ENCODE measurements at regions not wholly inside any gene's neighbourhood (a gene's known extent, or its start where the extent isn't known, plus 50 kb on each side); places are given as distances from the start of the nearest gene placed in this dataset.

GRCh38 chr2:14826518-14826917 is 194.0 kb downstream of the LRATD1 start:
- no peak for ATAC-seq
- intact Hi-C loops (cut with DNase I): no loop called here
- 87 to 100% (median 95%) methylated on average over 1 of the region's 1 CpG for WGBS, 3 donors

GRCh38 chr2:14827226-14828023 is 194.9 kb downstream of the LRATD1 start:
- Histone ChIP-seq H3K9me3 (no peaks in the 10 kb centered on the region), H3K4me3 (no peak overlapping the region), H3K27ac (no peak overlapping the region), H3K36me3 (ENCODE audit: insufficient read depth in 1 of 2, low read depth in 1 of 2) (no peaks in the 10 kb centered on the region), H3K4me1 (no peaks in the 10 kb centered on the region), H3K27me3 (ENCODE audit: insufficient read depth in 3 of 3, low read length in 2 of 3) (no peaks in the 10 kb centered on the region)
- no peak for DNase-seq
- WGBS, 3 donors: 66 to 73% (median 70%) methylated on average over 2 of the region's 2 CpGs
- ATAC-seq: no peak
- no peak for TF ChIP-seq CTCF (IDR thresholded peaks at IDR 0.05)
- intact Hi-C loops (cut with DNase I): no loop called here

More at GRCh38 chr2:14826518-14826917, 194.0 kb downstream of the LRATD1 start:
- Histone ChIP-seq H3K27me3 (ENCODE audit: insufficient read depth in 3 of 3, low read length in 2 of 3) (no peaks in the 10 kb centered on the region), H3K36me3 (ENCODE audit: insufficient read depth in 1 of 2, low read depth in 1 of 2) (no peaks in the 10 kb centered on the region), H3K9me3 (no peaks in the 10 kb centered on the region), H3K4me3 (no peak overlapping the region), H3K4me1 (no peaks in the 10 kb centered on the region), H3K27ac (no peak overlapping the region)
- DNase-seq: no peak
- no peak for TF ChIP-seq CTCF (IDR thresholded peaks at IDR 0.05)

DNA sequence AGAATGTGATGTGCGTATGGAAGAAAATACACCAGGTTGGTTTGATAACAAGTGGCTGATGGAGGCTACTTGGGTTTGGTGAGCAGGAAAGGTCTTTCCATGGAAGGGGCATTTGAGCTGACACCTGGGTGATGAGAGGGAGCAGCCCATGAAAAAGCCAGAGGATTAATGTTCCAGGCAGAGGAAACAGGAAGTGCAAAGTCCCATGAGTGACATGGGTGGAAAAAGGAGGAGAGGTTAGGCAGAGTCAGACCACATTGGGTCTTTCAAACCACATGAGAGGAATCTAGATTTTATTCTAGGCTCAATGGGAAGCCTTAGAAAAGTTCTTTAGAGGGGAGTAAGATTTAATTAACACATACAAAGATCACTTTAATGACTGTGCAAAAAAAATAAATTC is 195.7 kb downstream of the LRATD1 start:
- WGBS, 3 donors: 0 to 40% (median 0%) methylated on average over 1 of the region's 1 CpG
- intact Hi-C loops (cut with DNase I): no loop called here
- Histone ChIP-seq H3K9me3 (no peaks in the 10 kb centered on the region), H3K36me3 (ENCODE audit: insufficient read depth in 1 of 2, low read depth in 1 of 2) (no peaks in the 10 kb centered on the region), H3K27ac (no peak overlapping the region), H3K4me3 (no peak overlapping the region), H3K4me1 (no peaks in the 10 kb centered on the region), H3K27me3 (ENCODE audit: insufficient read depth in 3 of 3, low read length in 2 of 3) (no peaks in the 10 kb centered on the region)
- no peak for TF ChIP-seq CTCF (IDR thresholded peaks at IDR 0.05)
- ATAC-seq (no peak), DNase-seq (no peak)

DNA sequence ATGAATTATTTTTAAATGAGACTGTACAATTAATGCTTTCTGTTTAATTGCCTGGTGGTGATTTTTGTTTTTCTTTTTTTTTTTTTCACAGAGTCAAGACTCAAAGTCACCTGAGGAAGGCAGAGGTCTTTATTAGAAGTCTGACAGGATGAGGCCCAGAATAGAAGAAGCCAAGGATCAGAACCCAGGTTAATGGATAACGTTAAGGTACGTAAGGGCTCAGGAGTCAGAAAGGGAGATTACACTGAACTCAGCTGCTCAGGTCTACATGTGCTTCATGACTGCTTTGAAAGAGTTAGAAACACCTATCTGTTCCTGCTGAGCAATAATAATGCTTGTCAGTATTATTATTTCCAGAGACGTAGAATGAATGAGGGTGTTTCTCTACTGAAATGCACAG is 196.5 kb downstream of the LRATD1 start:
- TF ChIP-seq CTCF (IDR thresholded peaks at IDR 0.05): no peak
- Histone ChIP-seq H3K36me3 (ENCODE audit: insufficient read depth in 1 of 2, low read depth in 1 of 2) (no peaks in the 10 kb centered on the region), H3K27me3 (ENCODE audit: insufficient read depth in 3 of 3, low read length in 2 of 3) (no peaks in the 10 kb centered on the region), H3K4me1 (no peaks in the 10 kb centered on the region), H3K4me3 (no peak overlapping the region), H3K27ac (no peak overlapping the region), H3K9me3 (no peaks in the 10 kb centered on the region)
- intact Hi-C loops (cut with DNase I): no loop called here
- no peak for DNase-seq
- WGBS, 3 donors: 90 to 93% (median 91%) methylated on average over 3 of the region's 3 CpGs
- ATAC-seq: no peak

DNA sequence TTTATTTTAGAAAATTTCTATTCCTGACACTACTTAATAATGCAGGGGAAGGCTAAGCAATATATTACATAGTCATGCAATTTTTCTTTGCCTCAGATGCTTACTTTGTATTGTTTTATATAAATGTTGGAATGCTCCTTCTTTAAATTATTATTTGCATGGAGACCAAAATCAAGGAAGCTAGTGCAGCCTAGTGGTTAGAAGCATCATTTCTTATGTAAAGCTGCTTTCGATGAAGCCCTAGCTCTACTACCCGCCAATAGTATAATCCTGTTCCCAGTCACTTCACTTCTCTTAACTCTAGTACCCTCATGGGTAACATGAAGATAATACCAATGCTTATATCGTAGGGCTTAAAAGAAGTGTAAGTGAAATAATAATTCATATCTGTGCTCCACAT is 198.9 kb downstream of the LRATD1 start:
- ATAC-seq: no peak
- no peak for DNase-seq
- H3K4me3 ChIP-seq: no peak overlapping the region
- H3K4me1 ChIP-seq: no peaks in the 10 kb centered on the region
- H3K9me3 ChIP-seq: no peaks in the 10 kb centered on the region
- no peak for TF ChIP-seq CTCF (IDR thresholded peaks at IDR 0.05)
- no peak overlapping the region for H3K27ac ChIP-seq
- no peaks in the 10 kb centered on the region for H3K36me3 ChIP-seq (ENCODE audit: insufficient read depth in 1 of 2, low read depth in 1 of 2)
- WGBS, 3 donors: 74 to 86% (median 75%) methylated on average over 3 of the region's 3 CpGs
- no peaks in the 10 kb centered on the region for H3K27me3 ChIP-seq (ENCODE audit: insufficient read depth in 3 of 3, low read length in 2 of 3)
- intact Hi-C loops (cut with DNase I): no loop called here

All from psoas muscle (tissue), 7 donors.